ENCODE measurements at regions not wholly inside any gene's neighbourhood (a gene's known extent, or its start where the extent isn't known, plus 50 kb on each side); places are given as distances from the start of the nearest gene placed in this dataset.

- TF ChIP-seq CTCF (IDR thresholded peaks at IDR 0.05; ENCODE audit: low read depth, low read length) = no peak
- H3K4me3 ChIP-seq (replicated peaks in 1 of 2; ENCODE audit: low read depth in 2 of 2, low read length in 2 of 2) = no peak overlapping the region
- DNase-seq (ENCODE audit: low read depth in 2 of 2) = no peak
Observed at GRCh38 chr9:17987189-17987588, 408.3 kb downstream of the SH3GL2 start.

- H3K4me3 ChIP-seq (replicated peaks in 1 of 2; ENCODE audit: low read depth in 2 of 2, low read length in 2 of 2) = no peak overlapping the region
- TF ChIP-seq CTCF (IDR thresholded peaks at IDR 0.05; ENCODE audit: low read depth, low read length) = no peak
- DNase-seq (ENCODE audit: low read depth in 2 of 2) = no peak
Observed at GRCh38 chr9:17988489-17988888, 409.6 kb downstream of the SH3GL2 start.

- TF ChIP-seq CTCF (IDR thresholded peaks at IDR 0.05; ENCODE audit: low read depth, low read length) = no peak
- H3K4me3 ChIP-seq (replicated peaks in 1 of 2; ENCODE audit: low read depth in 2 of 2, low read length in 2 of 2) = no peak overlapping the region
- peak in 1 of 2 donors; percentile 2 for DNase-seq (ENCODE audit: low read depth in 2 of 2)
Observed at GRCh38 chr9:17990602-17991001, 411.7 kb downstream of the SH3GL2 start.

- no peak for TF ChIP-seq CTCF (IDR thresholded peaks at IDR 0.05; ENCODE audit: low read depth, low read length)
- no peak overlapping the region for H3K4me3 ChIP-seq (replicated peaks in 1 of 2; ENCODE audit: low read depth in 2 of 2, low read length in 2 of 2)
Observed at GRCh38 chr9:17993024-17993423, 414.2 kb downstream of the SH3GL2 start.

GRCh38 chr9:17994695-17995425 is 416.0 kb downstream of the SH3GL2 start:
- no peak overlapping the region for H3K4me3 ChIP-seq (replicated peaks in 1 of 2; ENCODE audit: low read depth in 2 of 2, low read length in 2 of 2)
- DNase-seq (ENCODE audit: low read depth in 2 of 2) = no peak
- no peak for TF ChIP-seq CTCF (IDR thresholded peaks at IDR 0.05; ENCODE audit: low read depth, low read length)

More at GRCh38 chr9:17993024-17993423, 414.2 kb downstream of the SH3GL2 start:
- no peak for DNase-seq (ENCODE audit: low read depth in 2 of 2)

GRCh38 chr9:17996728-17997127 is 417.9 kb downstream of the SH3GL2 start:
- no peak for TF ChIP-seq CTCF (IDR thresholded peaks at IDR 0.05; ENCODE audit: low read depth, low read length)
- DNase-seq (ENCODE audit: low read depth in 2 of 2) = no peak
- no peak overlapping the region for H3K4me3 ChIP-seq (replicated peaks in 1 of 2; ENCODE audit: low read depth in 2 of 2, low read length in 2 of 2)
